ENCODE measurements at regions not wholly inside any gene's neighbourhood (a gene's known extent, or its start where the extent isn't known, plus 50 kb on each side); places are given as distances from the start of the nearest gene placed in this dataset.
"Not testable (repeated sequence)": the region's sequence is repeated elsewhere in the genome, so short reads cannot be mapped to it uniquely, and the experiment has no call there.

DNA sequence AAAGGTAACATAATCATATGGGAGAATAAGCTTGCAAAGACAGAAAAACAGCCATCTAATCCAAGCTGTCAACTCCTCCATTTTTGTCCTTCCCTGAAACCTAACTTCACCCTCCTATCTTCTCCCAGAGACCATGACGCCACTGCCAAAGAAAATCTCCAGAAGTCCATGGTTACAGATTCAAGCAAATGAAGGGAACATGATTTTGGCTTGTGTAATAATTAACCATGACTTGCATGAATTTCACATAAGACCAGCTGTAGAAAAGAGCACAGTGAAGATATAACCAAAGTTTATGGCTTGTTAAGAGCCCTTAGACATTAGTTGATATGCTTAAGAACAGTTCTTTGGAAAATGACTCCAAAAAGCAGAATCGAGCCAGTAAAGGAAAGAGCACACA lies 342.1 kb upstream of the NRSN1 start:
- H3K4me1 Mint-ChIP-seq: no peaks in the 10 kb centered on the region
- no peak overlapping the region for H3K27ac Mint-ChIP-seq
- H3K36me3 Mint-ChIP-seq (ENCODE audit: low read depth): no peaks in the 10 kb centered on the region
- no peak for DNase-seq
- H3K9me3 Mint-ChIP-seq: no peaks in the 10 kb centered on the region
- peaks cover 4% of the 10 kb centered on the region for H3K27me3 Mint-ChIP-seq (ENCODE audit: low read depth, poor library complexity)
- no peak for TF ChIP-seq CTCF (IDR thresholded peaks at IDR 0.05)
- H3K4me3 Mint-ChIP-seq: no peak overlapping the region

GRCh38 chr6:23784301-23784919 lies 341.6 kb upstream of the NRSN1 start:
- no peak for DNase-seq
- Mint-ChIP-seq H3K4me3 (no peak overlapping the region), H3K27ac (no peak overlapping the region), H3K27me3 (ENCODE audit: low read depth, poor library complexity) (peaks cover 4% of the 10 kb centered on the region), H3K36me3 (ENCODE audit: low read depth) (no peaks in the 10 kb centered on the region), H3K9me3 (no peaks in the 10 kb centered on the region), H3K4me1 (no peaks in the 10 kb centered on the region)
- no peak for TF ChIP-seq CTCF (IDR thresholded peaks at IDR 0.05)

DNA sequence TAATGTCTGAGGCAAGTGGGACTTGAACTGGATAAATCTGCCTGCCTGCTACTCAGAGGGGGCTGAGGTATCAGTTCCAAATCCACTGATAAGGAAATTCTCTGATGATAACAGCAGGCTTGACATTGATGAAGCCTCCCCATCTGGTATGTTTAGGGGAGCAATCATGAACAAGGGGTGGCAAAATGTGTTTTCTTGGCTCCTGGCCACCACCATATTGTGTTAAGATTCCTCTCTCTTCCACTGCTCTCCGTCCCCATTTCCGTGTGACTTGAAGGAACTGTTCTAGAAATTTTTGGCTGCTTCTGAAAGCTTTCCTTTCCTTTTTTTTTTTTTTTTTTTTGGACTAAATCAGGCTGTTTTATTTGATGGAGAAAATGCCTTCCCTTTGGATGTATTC lies 335.3 kb upstream of the NRSN1 start:
- H3K27me3 Mint-ChIP-seq (ENCODE audit: low read depth, poor library complexity): peaks cover 3% of the 10 kb centered on the region
- no peaks in the 10 kb centered on the region for H3K4me1 Mint-ChIP-seq
- DNase-seq: no peak
- no peaks in the 10 kb centered on the region for H3K9me3 Mint-ChIP-seq
- H3K27ac Mint-ChIP-seq: no peak overlapping the region
- no peaks in the 10 kb centered on the region for H3K36me3 Mint-ChIP-seq (ENCODE audit: low read depth)
- H3K4me3 Mint-ChIP-seq: no peak overlapping the region
- no peak for TF ChIP-seq CTCF (IDR thresholded peaks at IDR 0.05)

- DNase-seq: no peak
- peaks cover 9% of the 10 kb centered on the region for H3K27me3 Mint-ChIP-seq (ENCODE audit: low read depth, poor library complexity)
- H3K4me3 Mint-ChIP-seq: no peak overlapping the region
- TF ChIP-seq CTCF (IDR thresholded peaks at IDR 0.05): no peak
- no peaks in the 10 kb centered on the region for H3K4me1 Mint-ChIP-seq
- H3K36me3 Mint-ChIP-seq (ENCODE audit: low read depth): no peaks in the 10 kb centered on the region
- H3K9me3 Mint-ChIP-seq: no peaks in the 10 kb centered on the region
- H3K27ac Mint-ChIP-seq: no peak overlapping the region
Measured at GRCh38 chr6:23797041-23797440, 329.0 kb upstream of the NRSN1 start.

DNA sequence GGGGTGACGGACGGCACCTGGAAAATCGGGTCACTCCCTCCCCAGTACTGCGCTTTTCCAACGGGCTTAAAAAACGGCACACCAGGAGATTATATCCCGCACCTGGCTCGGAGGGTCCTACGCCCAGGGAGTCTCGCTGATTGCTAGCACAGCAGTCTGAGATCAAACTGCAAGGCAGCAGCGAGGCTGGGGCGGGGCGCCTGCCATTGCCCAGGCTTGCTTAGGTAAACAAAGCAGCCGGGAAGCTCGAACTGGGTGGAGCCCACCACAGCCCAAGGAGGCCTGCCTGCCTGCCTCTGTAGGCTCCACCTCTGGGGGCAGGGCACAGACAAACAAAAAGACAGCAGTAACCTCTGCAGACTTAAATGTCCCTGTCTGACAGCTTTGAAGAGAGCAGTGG lies 321.7 kb upstream of the NRSN1 start:
- not testable (repeated sequence) for DNase-seq; H3K36me3 Mint-ChIP-seq (ENCODE audit: low read depth); H3K27me3 Mint-ChIP-seq (ENCODE audit: low read depth, poor library complexity); H3K4me1 Mint-ChIP-seq; H3K27ac Mint-ChIP-seq; H3K4me3 Mint-ChIP-seq
- H3K9me3 Mint-ChIP-seq: peaks cover 20% of the 10 kb centered on the region

DNA sequence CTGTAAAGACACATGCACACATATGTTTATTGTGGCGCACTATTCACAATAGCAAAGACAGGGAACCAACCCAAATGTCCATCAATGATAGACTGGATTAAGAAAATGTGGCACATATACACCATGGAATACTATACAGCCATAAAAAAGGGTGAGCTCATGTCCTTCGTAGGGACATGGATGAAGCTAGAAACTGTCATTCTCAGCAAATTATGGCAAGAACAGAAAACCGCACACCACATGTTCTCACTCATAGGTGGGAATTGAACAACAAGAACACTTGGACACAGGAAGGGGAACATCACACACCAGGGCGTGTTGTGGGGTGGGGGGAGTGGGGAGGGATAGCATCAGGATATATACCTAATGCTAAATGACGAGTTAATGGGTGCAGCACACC lies 304.9 kb upstream of the NRSN1 start:
- H3K27ac Mint-ChIP-seq; H3K27me3 Mint-ChIP-seq (ENCODE audit: low read depth, poor library complexity); H3K36me3 Mint-ChIP-seq (ENCODE audit: low read depth); H3K4me1 Mint-ChIP-seq; DNase-seq; H3K4me3 Mint-ChIP-seq: not testable (repeated sequence)
- peaks cover 31% of the 10 kb centered on the region for H3K9me3 Mint-ChIP-seq

- no peaks in the 10 kb centered on the region for H3K36me3 Mint-ChIP-seq (ENCODE audit: low read depth)
- peaks cover 18% of the 10 kb centered on the region for H3K9me3 Mint-ChIP-seq
- H3K27me3 Mint-ChIP-seq (ENCODE audit: low read depth, poor library complexity): peaks cover 3% of the 10 kb centered on the region
- H3K4me3 Mint-ChIP-seq: no peak overlapping the region
- H3K27ac Mint-ChIP-seq: no peak overlapping the region
- no peak for TF ChIP-seq CTCF (IDR thresholded peaks at IDR 0.05)
- DNase-seq: no peak
- no peaks in the 10 kb centered on the region for H3K4me1 Mint-ChIP-seq
Measured at GRCh38 chr6:23823421-23823820, 302.6 kb upstream of the NRSN1 start.

All from nephron progenitor cell (in vitro differentiated cells).